ENCODE measurements at regions not wholly inside any gene's neighbourhood (a gene's known extent, or its start where the extent isn't known, plus 50 kb on each side); places are given as distances from the start of the nearest gene placed in this dataset.

DNA sequence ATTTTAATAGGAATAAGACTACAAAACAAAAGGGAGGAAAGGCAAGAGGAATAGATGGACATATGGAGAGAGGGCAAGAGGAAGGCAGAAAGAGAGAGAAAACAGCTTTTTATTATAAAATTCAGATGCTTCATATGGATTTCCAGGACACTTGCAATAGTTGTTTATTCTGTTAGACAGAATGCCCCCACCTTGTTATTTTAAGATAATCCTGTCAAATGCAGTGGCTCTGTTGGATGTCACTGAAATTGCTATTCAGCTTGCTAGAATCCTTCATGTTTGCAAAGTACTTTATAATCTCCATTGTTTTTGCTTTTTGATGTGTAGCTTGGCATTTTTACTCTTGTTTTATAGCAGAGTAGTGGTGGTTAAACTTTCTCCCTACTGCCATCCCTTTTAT is 432.4 kb upstream of the AZI2 start:
- TF ChIP-seq, protein P1, sequence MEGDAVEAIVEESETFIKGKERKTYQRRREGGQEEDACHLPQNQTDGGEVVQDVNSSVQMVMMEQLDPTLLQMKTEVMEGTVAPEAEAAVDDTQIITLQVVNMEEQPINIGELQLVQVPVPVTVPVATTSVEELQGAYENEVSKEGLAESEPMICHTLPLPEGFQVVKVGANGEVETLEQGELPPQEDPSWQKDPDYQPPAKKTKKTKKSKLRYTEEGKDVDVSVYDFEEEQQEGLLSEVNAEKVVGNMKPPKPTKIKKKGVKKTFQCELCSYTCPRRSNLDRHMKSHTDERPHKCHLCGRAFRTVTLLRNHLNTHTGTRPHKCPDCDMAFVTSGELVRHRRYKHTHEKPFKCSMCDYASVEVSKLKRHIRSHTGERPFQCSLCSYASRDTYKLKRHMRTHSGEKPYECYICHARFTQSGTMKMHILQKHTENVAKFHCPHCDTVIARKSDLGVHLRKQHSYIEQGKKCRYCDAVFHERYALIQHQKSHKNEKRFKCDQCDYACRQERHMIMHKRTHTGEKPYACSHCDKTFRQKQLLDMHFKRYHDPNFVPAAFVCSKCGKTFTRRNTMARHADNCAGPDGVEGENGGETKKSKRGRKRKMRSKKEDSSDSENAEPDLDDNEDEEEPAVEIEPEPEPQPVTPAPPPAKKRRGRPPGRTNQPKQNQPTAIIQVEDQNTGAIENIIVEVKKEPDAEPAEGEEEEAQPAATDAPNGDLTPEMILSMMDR (IDR thresholded peaks at IDR 0.05; ENCODE audit: low read depth, low read length): no peak
- no peak for TF ChIP-seq POLR2A (IDR thresholded peaks at IDR 0.05; ENCODE audit: extremely low read depth, insufficient read length)
- TF ChIP-seq, protein P2, sequence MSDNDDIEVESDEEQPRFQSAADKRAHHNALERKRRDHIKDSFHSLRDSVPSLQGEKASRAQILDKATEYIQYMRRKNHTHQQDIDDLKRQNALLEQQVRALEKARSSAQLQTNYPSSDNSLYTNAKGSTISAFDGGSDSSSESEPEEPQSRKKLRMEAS (IDR thresholded peaks at IDR 0.05; ENCODE audit: low read depth, low read length): no peak
